GM18867 (cell line): ENCODE measurements at regions not wholly inside any gene's neighbourhood (a gene's known extent, or its start where the extent isn't known, plus 50 kb on each side); places are given as distances from the start of the nearest gene placed in this dataset.
"Not testable (repeated sequence)": the region's sequence is repeated elsewhere in the genome, so short reads cannot be mapped to it uniquely, and the experiment has no call there.

Source experiments
- ATAC-seq: cut with Tn5 transposase; IDR thresholded peaks from one replicate; pipeline ENCODE4 v1.9.1; 2021; ENCODE audit warnings: mild to moderate bottlenecking, moderate library complexity; ENCODE audit not compliant: unreplicated experiment

GRCh38 chr2:210376694-210377093 lies 61.7 kb upstream of the MYL1 start:
- ATAC-seq = no peak

GRCh38 chr2:210370562-210370961 lies 55.6 kb upstream of the MYL1 start:
- no peak for ATAC-seq

GRCh38 chr2:210366675-210367080 lies 51.7 kb upstream of the MYL1 start:
- ATAC-seq = peak; percentile 54

- ATAC-seq = not testable (repeated sequence)
Measured at GRCh38 chr2:210365475-210365874, 50.5 kb upstream of the MYL1 start.
